H9 (cell line): ENCODE measurements at regions not wholly inside any gene's neighbourhood (a gene's known extent, or its start where the extent isn't known, plus 50 kb on each side); places are given as distances from the start of the nearest gene placed in this dataset.

Experiments
- DNase-seq: peaks from one replicate; pipeline ENCODE4 v3.0.0-alpha.2; 2017
- H2AFZ ChIP-seq: one replicate; pipeline ENCODE4 v1.6.1; 2013; ENCODE audit warnings: mild to moderate bottlenecking, low read length, control low read depth, moderate library complexity
- H2AK5ac ChIP-seq: 2 replicates; pipeline ENCODE4 v1.6.1; 2013; ENCODE audit warnings: low read length, control low read depth, mixed read lengths; ENCODE audit not compliant: insufficient read length
- H2BK120ac ChIP-seq: one replicate; pipeline ENCODE4 v1.6.1; 2013; ENCODE audit warnings: low read depth, mild to moderate bottlenecking, low read length, control low read depth, inconsistent platforms; ENCODE audit not compliant: poor library complexity, severe bottlenecking
- H2BK12ac ChIP-seq: 2 replicates; pipeline ENCODE4 v1.6.1; 2013; ENCODE audit warnings: low read length, control low read depth, mixed read lengths, low read depth; ENCODE audit not compliant: insufficient read length
- H2BK15ac ChIP-seq: 2 replicates; pipeline ENCODE4 v1.6.1; 2013; ENCODE audit warnings: low read depth, low read length, control low read depth
- H2BK20ac ChIP-seq: one replicate; pipeline ENCODE4 v1.6.1; 2013; ENCODE audit warnings: low read depth, mild to moderate bottlenecking, low read length, control low read depth, inconsistent platforms; ENCODE audit not compliant: poor library complexity, severe bottlenecking
- H2BK5ac ChIP-seq: 2 replicates; pipeline ENCODE4 v1.6.1; 2013; ENCODE audit warnings: low read length, control low read depth, mixed read lengths; ENCODE audit not compliant: insufficient read length
- H3K14ac ChIP-seq: 2 replicates; pipeline ENCODE4 v1.6.1; 2013; ENCODE audit warnings: low read length, control low read depth; ENCODE audit not compliant: insufficient read depth
- H3K18ac ChIP-seq: 2 replicates; pipeline ENCODE4 v1.6.1; 2013; ENCODE audit warnings: low read depth, mild to moderate bottlenecking, mixed read lengths, low read length, control low read depth; ENCODE audit not compliant: insufficient read length
- H3K23ac ChIP-seq: 2 replicates; pipeline ENCODE4 v1.6.1; 2013; ENCODE audit warnings: low read length, control low read depth, mixed read lengths, low read depth; ENCODE audit not compliant: insufficient read length
- H3K23me2 ChIP-seq: 2 replicates; pipeline ENCODE4 v1.6.1; 2013; ENCODE audit warnings: low read depth, mild to moderate bottlenecking, mixed read lengths, low read length, control low read depth; ENCODE audit not compliant: insufficient read length, poor library complexity, severe bottlenecking
- H3K27ac ChIP-seq: 2 replicates; pipeline ENCODE4 v1.5.1; 2013; ENCODE audit warnings: low read length, control low read depth, mixed read lengths, low read depth; ENCODE audit not compliant: insufficient read length
- H3K27me3 ChIP-seq: 2 replicates; pipeline ENCODE4 v1.6.1; 2013; ENCODE audit warnings: low read length, control low read depth, inconsistent platforms; ENCODE audit not compliant: insufficient read depth
- H3K4ac ChIP-seq: 2 replicates; pipeline ENCODE4 v1.6.1; 2013; ENCODE audit warnings: low read depth, mild to moderate bottlenecking, control low read depth, inconsistent platforms, low read length, moderate library complexity
- H3K4me1 ChIP-seq: 2 replicates; pipeline ENCODE4 v1.6.1; 2013; ENCODE audit warnings: low read length, control low read depth, inconsistent platforms; ENCODE audit not compliant: insufficient read depth
- H3K4me2 ChIP-seq: 2 replicates; pipeline ENCODE4 v1.6.1; 2013; ENCODE audit warnings: low read length, control low read depth, mixed read lengths; ENCODE audit not compliant: insufficient read length, insufficient read depth
- H3K56ac ChIP-seq: 2 replicates; pipeline ENCODE4 v1.6.1; 2013; ENCODE audit warnings: low read depth, mild to moderate bottlenecking, mixed read lengths, low read length, control low read depth; ENCODE audit not compliant: insufficient read length
- H3K79me1 ChIP-seq: 2 replicates; pipeline ENCODE4 v1.6.1; 2013; ENCODE audit warnings: low read depth, mild to moderate bottlenecking, moderate library complexity, low read length, control low read depth, inconsistent platforms; ENCODE audit not compliant: insufficient read depth, poor library complexity, severe bottlenecking
- H3K79me2 ChIP-seq: 2 replicates; pipeline ENCODE4 v1.6.1; 2013; ENCODE audit warnings: low read length, control low read depth, inconsistent platforms; ENCODE audit not compliant: insufficient read depth
- H3K9ac ChIP-seq: 2 replicates; pipeline ENCODE4 v1.6.1; 2013; ENCODE audit warnings: low read length, control low read depth, mixed read lengths; ENCODE audit not compliant: insufficient read length; ENCODE audit errors: extremely low read depth
- H3K9me3 ChIP-seq: one replicate; pipeline ENCODE4 v1.6.1; 2013; ENCODE audit warnings: low read depth, low read length, inconsistent platforms; ENCODE audit not compliant: control insufficient read depth
- H3T11ph ChIP-seq: one replicate; pipeline ENCODE4 v1.6.1; 2013; ENCODE audit warnings: mild to moderate bottlenecking, low read length, control low read depth, inconsistent platforms
- H4K20me1 ChIP-seq: one replicate; pipeline ENCODE4 v1.6.1; 2013; ENCODE audit not compliant: control insufficient read depth, insufficient read length, insufficient read depth
- H4K5ac ChIP-seq: 2 replicates; pipeline ENCODE4 v1.6.1; 2013; ENCODE audit warnings: low read depth, mild to moderate bottlenecking, mixed read lengths, low read length, control low read depth; ENCODE audit not compliant: insufficient read length
- H4K8ac ChIP-seq: replicated peaks from 2 replicates; pipeline ENCODE4 v1.6.1; 2013; ENCODE audit warnings: low read length, control low read depth, mixed read lengths, low read depth; ENCODE audit not compliant: insufficient read length
- H4K91ac ChIP-seq: 2 replicates; pipeline ENCODE4 v1.6.1; 2013; ENCODE audit warnings: low read depth, mild to moderate bottlenecking, moderate library complexity, mixed read lengths, low read length, control low read depth; ENCODE audit not compliant: insufficient read length
- H3K27ac Mint-ChIP-seq, 3 experiments: 2 replicates in 2 of 3; 3 replicates in 1 of 3; pipeline ENCODE4 v1.8.0; 2020 to 2021; ENCODE audit warnings: mixed read lengths in 3 of 3, mild to moderate bottlenecking in 1 of 3, moderate library complexity in 1 of 3
- H3K27me3 Mint-ChIP-seq: 2 replicates; pipeline ENCODE4 v1.8.0; 2021; ENCODE audit warnings: low read depth, mild to moderate bottlenecking, moderate library complexity, mixed read lengths
- H3K36me3 Mint-ChIP-seq, 3 experiments: 2 replicates in 2 of 3; 3 replicates in 1 of 3; pipeline ENCODE4 v1.8.0; 2020 to 2021; ENCODE audit warnings: low read depth in 3 of 3, mixed read lengths in 3 of 3; ENCODE audit not compliant: insufficient read depth in 1 of 3
- H3K4me1 Mint-ChIP-seq, 2 experiments: 2 replicates each; pipeline ENCODE4 v1.8.0; 2020; ENCODE audit warnings: mixed read lengths in 2 of 2
- H3K4me3 Mint-ChIP-seq, 2 experiments: 2 replicates in 1 of 2; 3 replicates in 1 of 2; pipeline ENCODE4 v1.8.0; 2020 to 2021; ENCODE audit warnings: mild to moderate bottlenecking in 2 of 2, mixed read lengths in 2 of 2, moderate library complexity in 1 of 2
- H3K9me3 Mint-ChIP-seq, 2 experiments: 2 replicates in 1 of 2; 3 replicates in 1 of 2; pipeline ENCODE4 v1.8.0; 2020; ENCODE audit warnings: mild to moderate bottlenecking in 2 of 2, mixed read lengths in 2 of 2, moderate library complexity in 1 of 2
- WGBS: extraction: QIAGEN DNeasy Blood & Tissue Kit; methylation state at CpG from one replicate; pipeline ENCODE4 v1.1.7; 2013; ENCODE audit warnings: missing lambda C conversion rate, low lambda C conversion rate, mixed read lengths; ENCODE audit not compliant: insufficient read length; ENCODE audit errors: extremely low coverage; 5-methylcytosine and 5-hydroxymethylcytosine counted together
- TF ChIP-seq, protein P1 (sequence below): fragments of 200-600 bp; sonication (generic); conservative IDR thresholded peaks from 3 replicates; pipeline ENCODE4 v1.8.0; 2021; ENCODE audit warnings: antibody characterized with exemption, mild to moderate bottlenecking

DNA sequence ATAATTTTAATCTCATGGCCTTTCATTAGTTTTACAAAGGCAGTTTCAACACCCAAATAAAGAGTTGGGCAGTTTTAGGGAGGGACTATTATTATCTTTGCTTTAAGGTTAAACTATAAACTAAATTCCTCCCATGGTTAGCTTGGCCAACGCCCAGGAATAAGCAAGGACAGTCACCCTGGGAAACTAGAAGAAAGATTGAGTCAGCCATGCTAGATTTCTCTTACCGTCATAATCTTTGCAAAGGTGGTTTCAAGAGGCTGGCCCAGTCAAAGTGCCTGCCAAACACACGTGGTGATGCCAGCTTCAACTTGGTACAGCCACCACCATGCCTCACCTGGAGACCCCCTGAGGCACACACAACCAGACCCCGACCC, 317.4 kb upstream of the SP8 start:
- Histone ChIP-seq H2AK5ac (no peak overlapping the region), H3K9me3 (no peaks in the 10 kb centered on the region), H3K23ac (no peak overlapping the region), H3K4ac (no peak overlapping the region), H3K4me2 (no peak overlapping the region), H3T11ph (no peak overlapping the region), H3K56ac (no peak overlapping the region), H2BK15ac (no peak overlapping the region), H3K4me1 (no peaks in the 10 kb centered on the region), H4K8ac (no peak overlapping the region), H3K79me1 (no peaks in the 10 kb centered on the region), H3K9ac (no peak overlapping the region), H2BK12ac (no peak overlapping the region), H4K20me1 (no peaks in the 10 kb centered on the region), H2BK5ac (no peak overlapping the region), H2BK120ac (no peak overlapping the region), H2AFZ (no peak overlapping the region), H4K91ac (no peak overlapping the region), H3K18ac (no peak overlapping the region), H2BK20ac (no peak overlapping the region), H3K27me3 (no peaks in the 10 kb centered on the region), H3K14ac (no peak overlapping the region), H3K27ac (no peak overlapping the region), H3K79me2 (no peaks in the 10 kb centered on the region), H4K5ac (no peak overlapping the region), H3K23me2 (no peaks in the 10 kb centered on the region)
- Mint-ChIP-seq H3K4me3 (no peak overlapping the region), H3K27me3 (no peaks in the 10 kb centered on the region), H3K36me3 (no peaks in the 10 kb centered on the region; a peak in 1 of 7 replicates), H3K9me3 (no peaks in the 10 kb centered on the region), H3K27ac (no peak overlapping the region), H3K4me1 (peaks cover 0 to 2% of the 10 kb centered on the region in 2 experiments; a peak in 1 of 4 replicates)
- TF ChIP-seq, protein P1, sequence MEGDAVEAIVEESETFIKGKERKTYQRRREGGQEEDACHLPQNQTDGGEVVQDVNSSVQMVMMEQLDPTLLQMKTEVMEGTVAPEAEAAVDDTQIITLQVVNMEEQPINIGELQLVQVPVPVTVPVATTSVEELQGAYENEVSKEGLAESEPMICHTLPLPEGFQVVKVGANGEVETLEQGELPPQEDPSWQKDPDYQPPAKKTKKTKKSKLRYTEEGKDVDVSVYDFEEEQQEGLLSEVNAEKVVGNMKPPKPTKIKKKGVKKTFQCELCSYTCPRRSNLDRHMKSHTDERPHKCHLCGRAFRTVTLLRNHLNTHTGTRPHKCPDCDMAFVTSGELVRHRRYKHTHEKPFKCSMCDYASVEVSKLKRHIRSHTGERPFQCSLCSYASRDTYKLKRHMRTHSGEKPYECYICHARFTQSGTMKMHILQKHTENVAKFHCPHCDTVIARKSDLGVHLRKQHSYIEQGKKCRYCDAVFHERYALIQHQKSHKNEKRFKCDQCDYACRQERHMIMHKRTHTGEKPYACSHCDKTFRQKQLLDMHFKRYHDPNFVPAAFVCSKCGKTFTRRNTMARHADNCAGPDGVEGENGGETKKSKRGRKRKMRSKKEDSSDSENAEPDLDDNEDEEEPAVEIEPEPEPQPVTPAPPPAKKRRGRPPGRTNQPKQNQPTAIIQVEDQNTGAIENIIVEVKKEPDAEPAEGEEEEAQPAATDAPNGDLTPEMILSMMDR: no peak
- no peak for DNase-seq
- WGBS: no CpG with 5 or more reads among the region's 4 CpGs
